C1 segment of cervical spinal cord (tissue), 14 donors: ENCODE measurements at regions not wholly inside any gene's neighbourhood (a gene's known extent, or its start where the extent isn't known, plus 50 kb on each side); places are given as distances from the start of the nearest gene placed in this dataset.

Experiments used
- DNase-seq, 14 donors: peaks; one replicate each; lab custom pipeline; 2025; lab: John Stamatoyannopoulos, UW

- no peak for DNase-seq
Observed at GRCh38 chr7:91323626-91324158, 59.5 kb downstream of the FZD1 start.

GRCh38 chr7:91324663-91325062 is 60.4 kb downstream of the FZD1 start:
- no peak for DNase-seq

DNA sequence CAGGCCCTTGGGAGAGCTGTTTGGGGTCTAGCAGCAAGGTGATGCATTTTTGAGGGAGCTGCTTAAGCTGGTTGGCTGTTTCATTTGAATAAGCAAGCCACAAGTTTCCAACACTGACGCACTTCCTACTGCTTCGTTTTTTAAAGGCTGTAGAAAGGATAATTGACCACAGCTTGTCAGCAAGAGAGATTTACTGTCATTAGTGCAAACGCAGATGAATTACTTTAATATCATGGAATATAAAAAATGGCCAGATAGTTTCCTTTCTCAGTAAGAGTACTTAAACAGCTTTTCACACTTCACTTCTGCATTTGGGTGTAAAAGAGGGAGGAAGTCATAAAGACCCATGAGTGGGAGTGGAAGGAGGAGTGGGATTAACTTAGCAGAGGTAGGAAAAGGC is 61.5 kb downstream of the FZD1 start:
- no peak for DNase-seq

- DNase-seq, result no peak
Observed at GRCh38 chr7:91326516-91327199, 62.4 kb downstream of the FZD1 start.

DNA sequence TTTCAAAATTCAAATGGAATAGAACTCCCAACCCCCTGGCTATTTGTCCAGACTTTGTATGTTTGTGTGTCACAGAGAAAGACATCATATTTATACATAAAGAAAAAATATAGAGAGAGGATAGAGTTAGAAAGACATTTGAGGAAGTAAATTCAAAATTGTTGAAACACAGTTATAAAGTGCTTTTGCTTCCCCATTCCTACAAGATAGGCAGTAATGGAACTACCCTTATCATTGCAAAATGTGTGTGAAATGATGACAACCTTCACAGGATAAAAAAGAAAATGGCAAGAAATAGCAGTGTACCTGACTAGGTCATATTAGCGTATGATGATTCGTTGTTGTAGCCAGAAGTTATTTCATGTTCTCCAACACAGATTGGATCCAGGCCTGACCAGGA is 63.1 kb downstream of the FZD1 start:
- DNase-seq, result no peak

DNA sequence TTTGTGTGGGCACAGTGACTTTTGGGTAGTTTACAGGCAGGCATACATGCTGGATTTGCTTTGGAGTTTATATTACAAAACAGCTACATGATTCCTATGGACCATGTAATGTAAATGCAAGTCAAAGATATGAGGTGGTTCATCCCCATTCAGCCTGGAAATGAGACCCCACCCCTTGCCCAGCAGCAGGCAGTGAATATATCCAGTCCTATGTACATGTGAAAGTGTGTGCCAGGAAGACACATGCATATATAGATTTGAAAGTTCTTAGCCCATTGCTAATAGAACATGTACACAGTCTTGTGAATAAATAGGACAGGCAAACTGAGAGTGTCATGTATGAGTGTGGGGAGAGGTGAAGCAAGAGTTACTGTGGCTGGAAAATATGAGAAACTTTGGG is 65.3 kb downstream of the FZD1 start:
- DNase-seq, result no peak

- DNase-seq, result no peak
Observed at GRCh38 chr7:91330191-91330808, 66.1 kb downstream of the FZD1 start.

- DNase-seq, result no peak
Observed at GRCh38 chr7:91330866-91331265, 66.6 kb downstream of the FZD1 start.

DNA sequence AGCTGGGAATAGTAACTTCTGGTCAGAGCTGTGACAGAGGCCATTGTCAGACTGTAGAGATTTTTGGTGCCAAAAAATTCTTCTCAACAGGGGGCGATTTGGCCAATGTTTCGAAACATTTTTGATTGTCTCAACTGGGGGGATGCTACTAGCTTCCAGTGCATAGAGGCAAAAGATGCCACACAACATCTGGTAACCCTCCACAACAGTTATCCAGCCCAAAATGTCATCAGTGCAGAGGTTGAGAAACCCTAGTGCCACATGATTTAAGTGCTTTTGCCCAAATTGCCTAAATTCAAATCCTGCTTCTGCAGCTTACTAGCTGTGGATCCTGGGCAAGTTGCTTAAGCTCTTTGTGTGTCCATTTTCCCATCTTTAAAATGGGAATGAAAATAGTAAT is 71.9 kb downstream of the FZD1 start:
- DNase-seq, result no peak

DNA sequence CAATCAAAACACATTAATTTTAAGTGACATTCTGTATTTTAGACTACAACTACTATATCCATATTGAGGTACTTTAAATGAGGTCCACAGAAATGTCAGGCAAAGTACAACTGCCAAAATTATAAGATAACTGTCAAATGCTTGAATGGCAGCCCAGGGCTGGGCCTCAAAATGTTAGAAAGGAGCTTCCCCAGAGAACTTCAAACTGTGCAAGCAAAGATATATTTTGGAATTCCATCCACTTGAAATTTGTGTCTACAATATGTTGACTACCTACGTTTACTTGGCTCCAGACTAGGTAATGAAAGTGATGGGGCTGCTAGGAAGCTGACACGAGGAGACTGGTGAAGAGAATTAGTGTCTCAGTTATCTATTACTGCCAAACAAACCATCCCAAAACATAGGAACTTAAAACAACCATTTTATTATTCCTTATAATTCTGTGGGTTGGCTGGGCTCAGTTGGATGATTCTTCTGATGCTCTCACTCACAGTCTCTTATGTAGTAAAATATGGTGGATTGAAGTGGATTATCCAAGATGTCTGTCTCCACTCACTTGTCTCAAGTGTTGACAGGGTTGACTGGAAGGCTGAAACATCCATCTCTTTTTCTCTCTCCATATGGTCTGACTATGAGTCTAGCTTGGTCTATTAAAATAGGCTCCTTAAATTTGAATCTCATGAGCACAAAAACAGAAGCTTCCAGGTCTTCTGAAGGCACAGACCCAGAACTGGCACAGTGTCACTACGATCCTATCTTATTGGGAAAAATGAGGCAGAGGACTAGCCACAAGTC is 74.2 kb downstream of the FZD1 start:
- no peak for DNase-seq

GRCh38 chr7:91342346-91342745 is 78.1 kb downstream of the FZD1 start:
- no peak for DNase-seq

DNA sequence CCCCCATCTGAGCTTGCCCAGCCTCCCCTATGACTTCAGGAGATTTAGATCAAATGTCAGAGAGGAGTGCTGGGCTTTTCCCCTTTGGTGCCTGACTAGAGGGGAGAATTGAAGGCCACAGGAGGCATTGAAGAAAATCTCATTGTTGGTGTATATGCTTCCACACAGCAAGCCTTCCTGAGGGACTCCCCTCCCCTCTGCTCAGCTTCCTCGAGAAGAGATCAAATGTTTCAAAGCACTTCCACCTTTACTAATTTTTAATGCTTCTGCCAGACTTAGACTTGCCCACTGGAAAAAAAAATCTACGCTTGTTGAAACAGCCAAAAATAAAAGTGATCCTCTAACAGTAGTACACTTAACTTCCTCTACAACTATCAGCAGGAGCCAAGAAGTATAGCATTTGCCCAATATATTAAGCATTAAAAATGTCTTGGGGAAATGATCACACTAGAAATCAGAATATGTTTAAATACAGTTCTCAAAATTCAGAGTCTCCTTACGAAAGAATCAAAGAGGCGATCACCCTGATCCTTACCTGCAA is 79.3 kb downstream of the FZD1 start:
- no peak for DNase-seq

- DNase-seq, result no peak
Observed at GRCh38 chr7:91343996-91344629, 79.9 kb downstream of the FZD1 start.

GRCh38 chr7:91344911-91345310 is 80.7 kb downstream of the FZD1 start:
- DNase-seq, result no peak

- DNase-seq, result no peak
Observed at GRCh38 chr7:91345449-91345848, 81.2 kb downstream of the FZD1 start.

DNA sequence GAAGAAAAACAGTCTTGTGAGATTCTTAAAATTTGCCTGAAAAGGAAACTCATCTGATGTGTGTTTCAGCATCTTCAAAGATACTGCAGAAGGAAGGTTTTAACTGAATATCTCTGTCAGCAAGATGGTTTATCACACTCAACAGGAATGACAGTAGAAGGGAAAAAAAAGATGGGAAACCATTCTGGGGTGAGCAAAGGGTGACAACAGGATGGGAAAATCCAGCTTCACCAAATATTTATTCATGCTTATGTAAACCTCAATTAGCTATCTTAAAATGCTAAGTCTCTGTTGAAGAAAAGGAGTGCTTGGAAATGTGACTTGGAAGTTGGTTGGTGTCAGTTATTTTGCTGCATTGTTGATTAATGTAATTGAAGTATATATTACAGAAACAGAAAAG is 82.2 kb downstream of the FZD1 start:
- no peak for DNase-seq

GRCh38 chr7:91347290-91347689 is 83.1 kb downstream of the FZD1 start:
- no peak for DNase-seq

- DNase-seq, result no peak
Observed at GRCh38 chr7:91348711-91349110, 84.5 kb downstream of the FZD1 start.

- DNase-seq, result no peak
Observed at GRCh38 chr7:91351374-91351773, 87.1 kb downstream of the FZD1 start.

- DNase-seq, result no peak
Observed at GRCh38 chr7:91352091-91352490, 87.9 kb downstream of the FZD1 start.

DNA sequence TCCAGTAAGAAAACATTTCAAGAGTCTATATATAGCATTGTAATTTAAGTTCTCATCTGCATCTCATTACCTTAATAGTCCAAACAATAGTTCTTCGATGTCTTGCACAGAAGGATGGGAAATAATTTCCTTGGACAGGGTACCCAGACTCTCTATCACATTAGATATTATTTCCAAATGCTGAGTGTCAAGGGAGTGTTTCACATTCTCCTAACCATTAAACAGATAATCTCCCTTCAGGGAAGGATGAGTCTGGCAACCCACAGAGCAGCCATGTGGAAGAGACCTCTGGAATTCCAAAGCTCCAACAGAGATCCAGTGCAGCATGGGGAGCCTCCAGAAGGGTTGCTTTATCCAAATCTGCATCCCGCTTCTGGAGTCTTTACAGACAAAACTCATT is 89.6 kb downstream of the FZD1 start:
- no peak for DNase-seq
